ENCODE measurements at regions not wholly inside any gene's neighbourhood (a gene's known extent, or its start where the extent isn't known, plus 50 kb on each side); places are given as distances from the start of the nearest gene placed in this dataset.
"Not testable (repeated sequence)": the region's sequence is repeated elsewhere in the genome, so short reads cannot be mapped to it uniquely, and the experiment has no call there.

- no peak for DNase-seq
These were observed 51.4 kb downstream of the MRPL36 start for GRCh38 chr5:1748271-1748670.

GRCh38 chr5:1747803-1748085, 51.9 kb downstream of the MRPL36 start:
- DNase-seq = no peak

DNA sequence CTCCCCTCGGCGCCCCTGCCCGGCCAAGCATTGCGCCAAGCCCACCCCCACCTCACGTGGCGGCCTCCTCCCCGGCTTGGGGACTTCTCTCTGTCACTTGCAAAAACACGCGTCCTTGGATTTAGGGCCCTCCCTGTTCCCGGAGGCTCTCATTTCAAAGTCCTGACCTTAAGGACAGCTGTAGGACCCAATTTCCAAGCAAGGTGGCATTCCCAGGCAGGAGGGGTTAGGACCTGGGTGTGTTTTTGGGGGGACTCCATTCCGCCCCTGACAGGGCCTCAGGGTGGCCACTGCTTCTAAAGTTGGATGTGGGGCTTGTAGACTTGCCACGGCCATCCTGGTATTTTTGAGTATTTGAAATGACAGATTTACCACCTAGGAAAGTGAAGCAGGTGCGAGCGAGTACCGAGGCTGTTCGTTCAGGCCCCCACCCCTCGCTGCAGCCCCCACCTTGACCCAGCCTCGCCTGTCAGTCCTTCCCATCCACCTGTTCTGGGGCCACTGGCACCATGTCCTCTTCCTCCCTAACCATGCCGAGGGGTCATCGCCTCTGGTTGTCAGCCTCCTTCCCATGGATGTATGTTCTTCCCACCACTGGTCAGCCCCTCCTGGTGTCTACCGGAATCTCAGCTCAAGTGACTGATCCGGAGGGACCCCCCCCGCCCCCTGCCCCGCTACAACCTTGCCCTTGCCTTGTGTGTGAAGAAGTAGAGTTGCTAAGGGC, 52.4 kb downstream of the MRPL36 start:
- DNase-seq = no peak

GRCh38 chr5:1746371-1747078, 53.1 kb downstream of the MRPL36 start:
- no peak for DNase-seq

GRCh38 chr5:1745796-1746370, 53.8 kb downstream of the MRPL36 start:
- DNase-seq = no peak

DNA sequence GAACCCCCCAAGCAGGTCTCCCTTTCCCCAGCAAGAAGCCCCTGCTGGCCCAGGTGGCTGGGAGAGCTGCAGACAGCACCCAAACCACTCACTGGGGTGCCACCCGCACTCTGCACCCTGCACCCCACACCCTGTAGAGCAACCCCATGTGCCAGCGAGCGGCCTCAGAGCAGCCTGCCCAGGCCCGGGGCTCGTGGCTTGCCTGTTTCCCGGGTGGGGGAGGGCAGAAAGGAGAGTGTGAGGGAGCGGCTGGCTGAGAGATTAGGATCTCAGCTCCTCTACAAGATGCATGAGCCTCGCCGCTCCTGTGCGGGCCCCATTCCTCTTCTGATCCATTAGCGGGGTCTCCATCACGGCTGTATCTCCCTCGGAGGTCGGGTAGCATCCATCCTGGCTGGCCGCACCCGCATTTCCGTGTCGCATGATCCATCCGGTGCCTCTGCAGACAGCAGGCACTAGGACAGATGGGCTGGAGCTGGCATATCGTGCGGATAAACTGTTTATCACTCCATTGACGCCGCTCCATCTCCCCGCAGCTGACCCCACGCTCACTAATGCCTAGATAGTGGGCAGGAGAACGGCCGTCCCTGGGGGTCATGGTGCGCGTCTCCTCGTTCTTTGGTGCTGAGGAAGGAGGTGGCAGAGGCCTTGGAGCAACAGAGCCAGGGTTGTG, 54.4 kb downstream of the MRPL36 start:
- DNase-seq = no peak

- DNase-seq = no peak
These were observed 55.1 kb downstream of the MRPL36 start for GRCh38 chr5:1744393-1745122.

- no peak for DNase-seq
These were observed 55.9 kb downstream of the MRPL36 start for GRCh38 chr5:1743769-1744085.

DNA sequence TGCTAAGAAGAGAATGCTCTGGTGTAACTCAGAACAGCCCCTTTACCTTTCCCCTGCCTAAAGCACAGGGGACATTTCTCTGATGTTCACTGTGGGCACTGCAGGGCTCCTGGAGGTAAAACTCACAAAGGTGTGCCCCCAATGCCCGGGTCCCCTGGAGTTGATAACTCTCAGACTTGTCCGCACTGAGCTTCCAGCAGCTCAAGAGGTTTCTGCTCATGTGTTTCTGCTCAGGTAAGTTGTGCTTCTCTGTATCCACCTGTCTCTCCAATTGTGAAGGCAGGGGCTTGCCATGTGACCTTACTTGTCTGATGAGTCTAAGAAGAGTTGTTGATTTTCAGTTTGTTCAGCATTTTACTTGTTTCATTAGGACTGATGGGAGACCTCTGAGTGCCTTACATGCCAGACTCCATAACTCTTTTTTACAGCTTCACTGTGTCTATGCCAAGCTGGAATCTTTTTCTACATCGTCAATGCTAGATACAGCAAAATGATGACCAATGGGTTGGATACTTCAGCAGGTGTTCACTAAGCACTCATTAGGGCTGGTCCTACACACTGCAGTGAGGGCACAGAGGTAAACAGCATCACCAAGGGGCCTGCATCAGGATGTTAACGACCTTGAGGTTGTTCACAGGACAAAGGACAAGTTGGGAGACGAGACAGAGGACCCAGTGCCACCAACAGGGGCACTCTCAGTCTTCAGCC, 56.4 kb downstream of the MRPL36 start:
- DNase-seq = no peak

- DNase-seq = peak; percentile 34 to 49
These were observed 61.7 kb downstream of the MRPL36 start for GRCh38 chr5:1737790-1738405.

DNA sequence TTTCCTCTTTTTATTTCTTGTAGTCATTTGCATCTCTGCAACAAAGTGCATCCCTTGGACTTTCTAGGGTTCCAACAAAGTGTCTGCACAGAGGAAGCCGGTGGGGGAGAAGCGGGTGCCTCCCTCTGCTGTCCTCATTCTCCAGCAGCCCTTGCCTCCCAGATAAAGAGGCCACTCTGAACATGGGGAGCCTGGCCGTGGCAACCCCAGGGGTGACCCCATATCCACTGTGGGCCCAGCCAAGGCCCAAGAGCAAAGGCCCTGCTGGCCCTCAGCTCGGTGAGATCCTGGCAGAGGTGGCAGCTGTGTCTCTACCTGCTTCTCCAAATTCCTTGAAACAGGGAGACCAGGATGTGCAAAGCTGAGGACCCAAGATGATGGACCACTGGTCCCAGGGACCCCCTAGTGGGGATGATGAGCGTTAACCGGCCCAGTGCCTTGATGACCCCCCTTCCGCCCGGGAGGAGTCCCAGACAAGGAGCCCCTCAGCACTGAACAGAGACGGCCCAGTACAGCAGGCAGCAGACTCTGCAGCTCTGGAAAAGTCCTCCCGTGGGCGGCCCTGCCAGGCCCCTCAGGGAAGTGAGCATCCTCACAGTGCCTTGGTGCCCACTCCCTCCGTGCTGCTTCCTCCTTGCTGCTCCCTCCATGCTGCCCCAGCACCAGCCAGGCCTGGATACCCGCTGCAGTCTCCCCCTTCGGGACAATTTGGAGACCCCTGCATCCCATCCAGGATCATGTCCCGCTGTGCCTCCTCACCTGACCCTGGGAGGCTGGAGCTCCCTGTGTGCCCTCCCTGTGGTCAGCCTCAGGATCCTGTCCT, 62.5 kb downstream of the MRPL36 start:
- no peak for DNase-seq

- DNase-seq = no peak
These were observed 63.6 kb downstream of the MRPL36 start for GRCh38 chr5:1736065-1736464.

GRCh38 chr5:1735320-1735970, 64.2 kb downstream of the MRPL36 start:
- DNase-seq = no peak

DNA sequence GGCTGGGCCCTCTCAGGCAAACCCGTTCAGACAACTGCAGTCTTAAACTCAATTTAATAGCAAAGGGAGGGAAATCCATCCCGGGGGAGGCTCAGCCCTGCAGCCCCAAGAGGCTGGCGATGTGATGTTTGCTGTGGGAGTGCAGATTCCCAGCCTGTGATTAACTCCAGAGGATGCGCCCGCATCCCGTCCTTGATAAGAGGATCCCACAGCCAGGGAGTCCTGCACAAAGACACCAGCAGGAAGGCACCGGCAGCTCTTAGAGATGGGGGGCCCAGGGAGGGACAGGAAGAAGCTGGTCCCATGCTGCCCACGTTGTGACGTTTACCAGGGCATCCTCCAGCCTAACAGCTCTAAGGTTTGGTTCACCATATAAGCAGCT, 64.7 kb downstream of the MRPL36 start:
- no peak for DNase-seq

DNA sequence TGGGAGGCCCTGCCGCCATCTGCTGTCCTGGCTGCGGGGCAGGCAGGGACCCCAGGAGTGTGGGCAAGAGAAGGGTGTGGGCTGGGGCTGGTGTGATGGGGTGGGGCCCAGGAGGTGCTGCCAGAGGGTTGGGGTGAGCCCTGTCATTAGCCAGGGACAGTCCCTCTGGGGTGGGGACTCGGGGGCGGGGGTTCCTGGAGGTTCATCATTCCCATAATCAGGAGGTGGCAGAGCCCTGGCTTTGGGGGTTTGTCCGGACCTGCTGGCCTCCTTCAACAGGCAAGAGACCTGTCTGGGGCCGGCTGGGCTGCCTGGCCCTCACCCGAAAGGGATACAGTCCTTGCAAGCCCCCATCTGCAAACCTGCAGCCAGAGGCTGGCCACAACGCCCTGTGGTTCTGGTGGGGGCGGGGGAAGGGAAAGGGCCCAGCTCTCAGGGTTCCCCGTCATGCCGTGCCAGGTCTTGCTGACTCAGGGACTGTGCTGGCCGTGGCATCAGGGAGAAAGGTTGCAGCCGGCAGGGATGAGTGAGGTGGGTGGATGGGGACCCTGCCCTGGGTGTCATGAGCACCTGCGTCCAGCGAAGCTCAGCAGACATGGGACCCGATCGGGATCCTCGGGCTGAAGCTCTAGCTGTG, 65.2 kb downstream of the MRPL36 start:
- DNase-seq = no peak

DNA sequence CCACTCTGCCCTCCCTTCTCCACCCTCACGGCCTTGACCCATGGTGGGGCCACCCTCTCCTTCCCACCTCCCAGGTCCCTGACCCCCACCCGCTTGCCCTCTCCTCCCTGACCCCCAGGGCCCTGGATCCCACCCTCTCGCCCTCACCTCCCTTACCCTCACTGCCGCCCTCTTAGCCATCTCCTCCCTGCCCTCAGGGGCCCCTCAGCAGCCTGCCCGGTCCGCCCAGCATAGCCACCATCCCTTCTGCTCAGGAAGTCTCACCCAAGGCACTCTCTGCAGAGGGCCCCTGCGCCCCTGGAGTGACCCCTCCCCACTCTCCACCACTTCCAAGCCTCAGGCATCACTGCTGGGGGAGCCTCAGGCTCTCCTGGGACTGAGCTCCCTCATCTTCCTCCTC, 66.3 kb downstream of the MRPL36 start:
- no peak for DNase-seq

DNA sequence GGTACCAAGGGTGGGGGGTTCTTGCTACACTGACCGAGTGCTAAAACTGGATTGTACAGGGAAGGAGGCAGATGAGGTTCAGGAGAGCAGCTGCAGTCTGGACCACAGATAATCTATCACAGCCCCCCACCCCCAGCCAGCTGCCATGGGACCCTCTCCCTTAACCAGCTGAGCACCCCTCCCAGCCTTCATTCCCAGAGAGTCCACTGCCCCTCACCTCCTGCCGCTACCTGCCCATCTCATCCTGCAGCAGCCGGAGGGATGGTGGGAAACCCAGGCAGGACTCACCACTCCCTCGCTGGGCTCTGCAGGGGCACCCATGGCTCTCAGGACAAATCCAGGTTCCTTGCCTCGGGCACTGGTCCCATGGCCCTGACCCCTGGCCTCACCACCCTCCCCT, 66.7 kb downstream of the MRPL36 start:
- DNase-seq = no peak

GRCh38 chr5:1732238-1732941, 67.2 kb downstream of the MRPL36 start:
- no peak for DNase-seq

- not testable (repeated sequence) for DNase-seq
These were observed 67.8 kb downstream of the MRPL36 start for GRCh38 chr5:1731855-1732237.
